ENCODE measurements at regions not wholly inside any gene's neighbourhood (a gene's known extent, or its start where the extent isn't known, plus 50 kb on each side); places are given as distances from the start of the nearest gene placed in this dataset.

GRCh38 chr7:109745677-109746410 is 1176.2 kb downstream of the DNAJB9 start:
- Histone ChIP-seq H3K4me3 (no peak overlapping the region), H3K36me3 (no peaks in the 10 kb centered on the region), H3K4me1 (no peaks in the 10 kb centered on the region), H3K27me3 (no peaks in the 10 kb centered on the region), H3K9me3 (no peaks in the 10 kb centered on the region), H3K27ac (no peak overlapping the region)
- no peak for DNase-seq
- TF ChIP-seq CTCF (IDR thresholded peaks at IDR 0.05), result no peak
- intact Hi-C loops (cut with DNase I; ENCODE audit: low total_unique reads), result no loop called here

GRCh38 chr7:109751241-109751640 is 1181.6 kb downstream of the DNAJB9 start:
- Histone ChIP-seq H3K4me1 (no peaks in the 10 kb centered on the region), H3K9me3 (no peaks in the 10 kb centered on the region), H3K27ac (no peak overlapping the region), H3K27me3 (no peaks in the 10 kb centered on the region), H3K36me3 (no peaks in the 10 kb centered on the region), H3K4me3 (no peak overlapping the region)
- no peak for TF ChIP-seq CTCF (IDR thresholded peaks at IDR 0.05)
- intact Hi-C loops (cut with DNase I; ENCODE audit: low total_unique reads), result no loop called here
- no peak for DNase-seq

GRCh38 chr7:109752068-109752467 is 1182.4 kb downstream of the DNAJB9 start:
- DNase-seq, result no peak
- Histone ChIP-seq H3K27ac (no peak overlapping the region), H3K9me3 (no peaks in the 10 kb centered on the region), H3K36me3 (no peaks in the 10 kb centered on the region), H3K4me1 (no peaks in the 10 kb centered on the region), H3K4me3 (no peak overlapping the region), H3K27me3 (no peaks in the 10 kb centered on the region)
- intact Hi-C loops (cut with DNase I; ENCODE audit: low total_unique reads), result no loop called here
- no peak for TF ChIP-seq CTCF (IDR thresholded peaks at IDR 0.05)

- no peaks in the 10 kb centered on the region for H3K27me3 ChIP-seq
- DNase-seq, result no peak
- H3K27ac ChIP-seq, result no peak overlapping the region
- H3K9me3 ChIP-seq, result peaks cover 0 to 5% (median 0%) of the 10 kb centered on the region in 3 donors
- TF ChIP-seq CTCF (IDR thresholded peaks at IDR 0.05), result no peak
- no peaks in the 10 kb centered on the region for H3K36me3 ChIP-seq
- H3K4me3 ChIP-seq, result no peak overlapping the region
- no peaks in the 10 kb centered on the region for H3K4me1 ChIP-seq
- intact Hi-C loops (cut with DNase I; ENCODE audit: low total_unique reads), result no loop called here
These were observed 1188.0 kb downstream of the DNAJB9 start for GRCh38 chr7:109757713-109758112.

GRCh38 chr7:109763611-109764010 is 1193.9 kb downstream of the DNAJB9 start:
- no peaks in the 10 kb centered on the region for H3K4me1 ChIP-seq
- TF ChIP-seq CTCF (IDR thresholded peaks at IDR 0.05), result no peak
- no peaks in the 10 kb centered on the region for H3K36me3 ChIP-seq
- H3K4me3 ChIP-seq, result no peak overlapping the region
- no peak overlapping the region for H3K27ac ChIP-seq
- no peak for DNase-seq
- no peaks in the 10 kb centered on the region for H3K27me3 ChIP-seq
- intact Hi-C loops (cut with DNase I; ENCODE audit: low total_unique reads), result no loop called here
- H3K9me3 ChIP-seq, result peaks cover 0 to 5% (median 0%) of the 10 kb centered on the region in 3 donors

Data from tibial artery (tissue), 4 donors.